GM18907 (cell line): ENCODE measurements at regions not wholly inside any gene's neighbourhood (a gene's known extent, or its start where the extent isn't known, plus 50 kb on each side); places are given as distances from the start of the nearest gene placed in this dataset.
"Not testable (repeated sequence)": the region's sequence is repeated elsewhere in the genome, so short reads cannot be mapped to it uniquely, and the experiment has no call there.

ENCODE experiments used
- ATAC-seq: cut with Tn5 transposase; IDR thresholded peaks from one replicate; pipeline ENCODE4 v1.9.1; 2021; ENCODE audit warnings: mild to moderate bottlenecking, moderate library complexity; ENCODE audit not compliant: unreplicated experiment

DNA sequence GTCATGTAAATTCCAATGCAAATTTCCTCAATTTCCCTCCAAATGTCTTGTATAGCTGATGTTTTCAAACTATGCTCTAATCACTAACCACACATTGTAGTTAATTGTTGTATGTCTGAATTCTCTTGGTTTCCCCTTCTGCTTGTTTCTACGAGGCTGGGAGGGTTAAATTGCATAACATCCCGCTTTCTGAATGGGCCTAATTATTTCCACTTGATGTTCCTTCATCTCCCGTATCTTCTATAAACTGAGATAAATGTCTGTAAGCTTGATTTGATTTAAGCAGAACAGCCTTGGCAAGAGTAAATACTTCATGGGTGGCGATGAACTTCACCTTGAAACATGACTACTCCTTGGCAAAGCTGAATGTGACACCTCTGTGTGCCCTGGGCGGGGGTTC, 72.2 kb downstream of the SERINC2 start:
- no peak for ATAC-seq

DNA sequence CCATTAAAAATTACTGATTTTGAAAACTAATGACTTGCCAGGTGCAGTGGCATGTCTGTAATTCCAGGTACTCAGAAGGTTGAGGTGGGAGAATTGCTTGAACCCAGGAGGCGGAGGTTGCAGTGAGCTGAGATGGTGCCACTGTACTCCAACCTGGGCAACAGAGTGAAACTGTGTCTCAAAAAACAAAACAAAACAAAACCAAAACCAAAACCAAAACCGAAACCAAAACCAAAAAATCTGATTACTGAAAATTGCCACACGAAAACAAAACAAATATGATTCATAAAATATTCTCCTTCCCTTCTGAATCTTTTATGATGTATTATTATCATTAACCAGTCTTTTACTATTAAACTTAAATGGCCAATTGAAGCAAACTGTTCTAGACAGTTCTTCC, 74.1 kb downstream of the SERINC2 start:
- ATAC-seq = no peak

DNA sequence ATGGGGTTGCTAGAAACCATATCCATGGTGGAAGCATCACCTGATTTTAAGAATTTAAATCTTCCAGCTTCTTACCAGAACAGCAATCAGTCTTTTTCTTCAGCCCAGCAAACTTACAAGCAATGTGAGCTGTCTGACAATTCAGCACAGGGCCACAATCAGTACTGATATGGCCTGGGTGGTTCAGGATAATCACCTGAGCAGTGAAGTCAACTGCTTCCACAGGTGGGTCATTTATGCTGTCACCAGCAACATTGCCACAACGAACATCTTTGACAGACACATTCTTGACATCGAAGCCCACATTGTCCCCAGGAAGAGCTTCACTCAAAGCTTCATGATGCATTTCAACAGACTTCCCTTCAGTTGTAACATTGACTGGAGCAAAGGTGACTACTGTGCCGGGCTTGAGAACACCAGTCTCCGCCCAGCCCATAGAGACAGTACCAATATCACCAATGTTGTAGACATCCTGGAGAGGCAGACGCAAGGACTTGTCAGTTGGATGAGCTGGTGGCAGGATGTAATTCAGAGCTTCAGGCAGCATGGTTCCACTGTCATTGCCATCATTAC, 74.8 kb downstream of the SERINC2 start:
- ATAC-seq = no peak

DNA sequence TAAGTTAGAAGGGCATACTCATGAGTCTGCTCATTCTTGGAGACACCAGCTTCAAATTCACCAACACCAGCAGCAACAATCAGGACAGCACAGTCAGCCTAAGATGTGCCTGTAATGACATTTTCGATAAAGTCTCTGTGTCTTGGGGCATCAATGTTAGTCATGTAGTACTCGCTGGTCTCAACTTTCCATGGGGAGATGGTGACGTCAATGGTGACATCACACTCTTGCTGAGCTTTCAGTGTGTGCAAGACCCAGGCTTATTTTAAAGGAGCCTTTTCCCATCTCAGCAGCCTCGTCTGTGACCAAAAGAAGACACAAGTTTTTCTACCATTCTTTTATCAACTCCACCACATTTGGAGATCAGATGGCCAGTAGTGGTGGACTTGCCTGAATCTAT, 75.5 kb downstream of the SERINC2 start:
- no peak for ATAC-seq

DNA sequence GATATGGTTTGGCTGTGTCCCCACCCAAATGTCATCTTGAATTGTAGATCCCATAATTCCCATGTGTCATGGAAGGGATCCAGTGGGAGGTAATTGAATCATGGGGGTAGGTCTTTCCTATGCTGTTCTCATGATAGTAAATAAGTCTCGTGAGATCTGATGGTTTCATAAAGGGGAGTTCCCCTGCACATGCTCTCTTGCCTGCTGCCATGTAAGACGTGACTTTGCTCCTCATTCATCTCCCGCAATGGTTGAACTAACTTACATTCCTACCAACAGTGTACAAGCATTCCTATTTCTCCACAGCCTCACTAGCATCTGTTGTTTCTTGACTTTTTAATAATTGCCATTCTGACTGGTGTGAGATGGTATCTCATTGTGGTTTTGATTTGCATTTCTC, 76.6 kb downstream of the SERINC2 start:
- ATAC-seq = not testable (repeated sequence)

DNA sequence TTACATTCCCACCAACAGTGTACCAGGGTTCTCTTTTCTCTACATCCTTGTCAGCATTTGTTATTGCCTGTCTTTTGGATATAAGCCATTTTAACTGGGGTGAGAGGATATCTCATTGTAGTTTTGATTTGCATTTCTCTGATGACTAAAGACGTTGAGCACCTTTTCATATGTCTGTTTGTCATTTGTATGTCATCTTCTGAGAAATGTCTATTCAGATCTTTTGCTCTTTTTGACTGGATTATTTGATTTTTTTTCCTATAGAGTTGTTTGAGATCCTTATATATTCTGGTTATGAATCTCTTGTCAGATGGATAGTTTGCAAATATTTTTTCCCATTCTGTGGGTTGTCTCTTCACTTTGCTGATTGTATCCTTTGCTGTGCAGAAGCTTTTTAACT, 77.6 kb downstream of the SERINC2 start:
- ATAC-seq = not testable (repeated sequence)

DNA sequence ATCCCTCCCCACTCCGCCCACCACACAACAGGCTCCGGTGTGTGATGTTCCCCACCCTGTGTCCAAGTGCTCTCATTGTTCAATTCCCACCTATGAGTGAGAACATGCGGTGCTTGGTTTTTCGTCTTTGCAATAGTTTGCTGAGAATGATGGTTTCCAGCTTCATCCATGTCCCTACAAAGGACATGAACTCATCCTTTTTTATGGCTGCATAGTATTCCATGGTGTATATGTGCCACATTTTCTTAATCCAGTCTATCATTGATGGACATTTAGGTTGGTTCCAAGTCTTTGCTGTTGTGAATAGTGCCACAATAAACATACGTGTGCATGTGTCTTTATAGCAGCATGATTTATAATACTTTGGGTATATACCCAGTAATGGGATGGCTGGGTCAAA, 81.0 kb upstream of the TINAGL1 start:
- not testable (repeated sequence) for ATAC-seq

DNA sequence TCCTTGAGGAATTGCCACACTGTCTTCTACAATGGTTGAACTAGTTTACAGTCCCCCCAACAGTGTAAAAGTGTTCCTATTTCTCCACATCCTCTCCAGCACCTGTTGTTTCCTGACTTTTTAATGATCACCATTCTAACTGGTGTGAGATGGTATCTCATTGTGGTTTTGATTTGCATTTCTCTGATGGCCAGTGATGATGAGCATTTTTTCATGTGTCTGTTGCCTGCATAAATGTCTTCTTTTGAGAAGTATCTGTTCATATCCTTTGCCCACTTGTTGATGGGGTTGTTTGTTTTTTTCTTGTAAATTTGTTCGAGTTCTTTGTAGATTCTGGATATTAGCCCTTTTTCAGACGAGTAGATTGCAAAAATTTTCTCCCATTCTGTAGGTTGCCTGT, 80.5 kb upstream of the TINAGL1 start:
- not testable (repeated sequence) for ATAC-seq

DNA sequence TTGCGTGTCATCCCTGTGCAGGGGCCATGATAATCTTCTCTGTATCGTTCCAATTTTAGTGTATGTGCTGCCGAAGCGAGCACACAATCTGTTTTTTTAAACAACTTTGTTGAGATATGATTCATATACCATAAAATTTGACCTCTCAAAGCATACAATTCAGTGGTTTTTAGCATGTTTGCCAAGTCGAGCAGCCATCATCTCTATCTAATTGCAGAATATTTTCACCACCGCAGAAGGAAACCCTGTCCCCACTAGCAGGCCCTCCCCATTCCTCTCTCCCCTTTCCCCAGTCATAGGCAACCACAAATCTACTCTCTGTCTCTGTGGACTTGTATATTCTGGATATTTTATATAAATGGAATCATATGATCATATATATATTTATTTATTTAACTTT, 78.7 kb upstream of the TINAGL1 start:
- no peak for ATAC-seq

DNA sequence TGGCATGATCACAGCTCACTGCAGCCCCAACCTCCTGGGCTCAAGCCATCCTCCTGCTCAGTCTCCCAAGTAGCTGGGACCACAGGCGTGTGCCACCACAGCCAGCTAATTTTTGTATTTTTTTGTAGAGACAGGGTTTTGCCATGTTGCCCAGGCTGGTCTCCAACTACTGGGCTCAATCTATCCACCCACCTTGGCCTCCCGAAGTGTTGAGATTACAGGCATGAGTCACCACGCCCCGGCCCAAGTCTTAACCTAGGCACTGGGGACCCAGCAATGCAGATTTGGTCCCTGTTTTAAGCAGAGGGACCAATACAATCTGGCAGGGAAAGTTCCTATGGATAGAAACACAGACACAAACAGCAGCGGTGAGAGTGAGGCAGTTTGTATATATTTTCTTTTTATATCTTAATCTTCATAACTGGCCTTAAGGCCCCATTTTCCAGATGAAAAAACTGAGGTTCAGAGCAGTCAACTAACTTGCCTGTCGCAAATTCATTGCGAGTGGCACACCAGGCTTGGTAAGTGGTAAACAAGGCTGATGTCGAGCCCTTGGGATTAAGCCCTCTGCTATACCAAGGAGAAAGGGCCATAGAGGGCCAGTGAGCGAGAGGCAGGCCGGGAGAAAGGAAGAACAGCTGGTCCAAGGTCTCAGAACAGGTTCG, 77.8 kb upstream of the TINAGL1 start:
- no peak for ATAC-seq

DNA sequence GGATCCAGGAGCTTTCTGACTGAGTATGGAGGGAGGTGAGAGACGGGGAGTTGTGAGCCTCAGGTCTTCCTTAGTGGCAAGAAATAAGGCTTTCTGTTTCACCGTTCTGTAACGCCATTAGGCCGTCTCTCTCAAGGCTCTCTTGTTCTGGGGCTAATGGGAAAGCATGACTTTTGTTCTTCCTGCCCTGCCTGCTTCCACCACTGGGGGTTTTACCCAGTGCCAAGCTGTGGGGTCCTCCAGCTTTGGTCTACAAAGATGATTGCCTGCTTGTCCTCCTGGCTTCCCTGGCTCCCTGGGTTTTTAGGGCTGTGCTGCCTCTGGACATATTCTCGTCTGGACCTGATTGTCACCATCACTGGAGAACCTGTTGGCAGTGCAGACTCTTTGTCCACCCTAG, 74.8 kb upstream of the TINAGL1 start:
- no peak for ATAC-seq

DNA sequence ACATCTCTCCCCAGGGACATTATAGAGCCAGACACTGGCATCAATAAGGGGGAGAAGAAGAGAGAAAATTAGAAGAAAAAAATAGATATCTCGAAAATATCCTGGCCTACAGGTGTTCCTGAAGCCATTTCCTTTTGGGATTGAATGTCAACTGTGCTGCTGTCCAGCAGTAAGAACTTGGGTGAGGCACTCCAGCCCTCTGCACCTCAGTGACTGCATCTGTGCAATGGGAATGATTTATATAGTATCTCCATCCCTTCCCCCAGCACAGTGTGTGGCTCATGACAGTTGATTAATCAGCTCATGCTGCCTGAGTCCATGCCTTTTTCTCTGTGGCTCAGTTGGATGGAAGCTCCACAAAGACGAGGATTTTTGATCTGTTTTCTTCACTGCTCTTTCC, 74.1 kb upstream of the TINAGL1 start:
- ATAC-seq = no peak

DNA sequence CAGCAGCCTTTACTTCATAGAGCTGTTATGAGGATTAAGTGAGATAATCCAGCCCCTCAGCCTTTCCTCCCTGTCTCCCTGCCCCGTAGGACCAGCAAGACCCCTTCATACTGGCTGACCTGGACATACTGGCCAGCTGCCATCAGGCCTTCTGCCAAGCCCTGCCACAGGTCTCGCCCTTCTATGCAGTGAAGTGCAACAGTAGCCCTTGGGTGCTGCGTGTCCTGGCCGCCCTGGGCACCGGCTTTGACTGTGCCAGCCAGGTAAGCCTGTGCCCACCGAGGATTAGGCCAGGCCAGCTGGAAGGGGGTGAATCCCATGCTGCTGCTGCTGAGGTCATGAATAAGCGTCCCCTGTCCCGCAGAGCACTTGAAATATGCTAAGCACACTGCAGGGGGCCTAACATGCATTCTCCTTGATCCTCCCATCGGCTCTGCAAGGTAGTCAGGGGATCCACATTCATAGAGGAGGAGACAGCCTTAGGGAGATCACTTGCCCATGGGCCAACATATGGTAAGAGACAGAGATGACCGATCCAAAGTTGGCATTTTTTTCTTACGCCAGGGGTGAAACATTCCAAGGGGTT, 73.3 kb upstream of the TINAGL1 start:
- no peak for ATAC-seq

DNA sequence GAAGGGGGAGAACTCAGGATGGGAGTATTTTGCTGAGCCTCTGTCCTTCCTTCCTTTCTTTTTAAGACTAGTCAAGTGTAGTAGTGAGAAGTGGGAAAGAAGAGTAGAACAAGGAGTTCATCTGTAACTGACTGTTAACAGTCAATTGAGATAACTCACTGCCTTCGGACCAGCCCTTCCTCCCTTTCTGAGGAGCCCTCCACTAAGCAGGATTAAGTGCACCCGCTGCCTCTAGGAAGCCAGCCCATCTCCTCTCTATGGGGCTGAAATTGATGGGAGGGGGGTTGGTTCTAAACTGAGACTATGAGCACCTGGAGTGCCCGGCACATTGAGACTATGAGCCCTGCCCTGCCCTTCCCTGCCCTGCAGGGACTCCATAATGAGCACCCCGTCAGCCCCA, 72.7 kb upstream of the TINAGL1 start:
- no peak for ATAC-seq

DNA sequence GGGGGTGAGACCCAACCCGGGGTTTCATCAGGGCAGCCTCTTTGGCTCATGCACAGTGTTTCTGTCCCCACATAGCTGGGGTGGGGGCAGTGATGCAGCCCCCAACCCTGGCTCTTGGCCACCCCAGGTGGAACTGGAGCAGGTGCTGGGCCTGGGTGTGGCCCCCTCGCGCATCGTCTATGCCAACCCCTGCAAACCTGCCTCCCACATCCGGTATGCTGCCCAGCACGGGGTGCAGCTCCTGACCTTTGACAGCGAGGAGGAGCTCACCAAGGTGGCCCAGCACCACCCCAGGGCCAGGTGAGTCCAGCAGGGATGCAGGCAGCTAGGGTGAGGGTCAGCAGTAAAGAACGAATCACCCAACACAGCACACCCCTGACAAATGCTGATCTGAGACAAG, 72.3 kb upstream of the TINAGL1 start:
- no peak for ATAC-seq

DNA sequence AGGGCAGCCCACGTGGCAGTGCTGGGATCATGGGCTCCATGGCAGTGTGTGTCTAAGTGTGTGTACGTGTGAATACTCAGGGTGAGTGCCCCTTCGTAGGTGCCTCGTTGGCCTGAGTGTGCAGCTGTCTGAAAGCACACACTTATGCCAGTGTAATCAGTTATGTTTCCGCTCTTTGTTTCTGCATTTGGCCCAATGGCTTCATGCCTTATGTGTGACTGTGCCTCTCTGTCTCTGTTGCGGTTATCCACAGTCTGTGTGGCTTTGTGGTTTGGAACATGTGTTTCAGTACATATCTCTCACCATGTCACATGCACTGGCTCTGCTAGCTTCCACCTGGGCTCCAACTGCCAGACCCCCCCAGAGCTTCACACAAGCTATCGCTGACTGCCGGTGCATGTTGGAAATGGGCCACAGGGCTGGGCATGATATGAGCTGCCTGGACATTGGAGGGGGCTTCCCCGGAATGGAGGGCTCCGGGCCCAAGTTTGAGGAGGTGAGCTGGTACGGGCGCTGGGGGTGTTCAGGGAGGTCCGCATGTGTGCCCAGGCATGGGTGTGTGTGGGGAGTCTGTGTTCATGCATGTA, 70.3 kb upstream of the TINAGL1 start:
- ATAC-seq = peak; percentile 66

DNA sequence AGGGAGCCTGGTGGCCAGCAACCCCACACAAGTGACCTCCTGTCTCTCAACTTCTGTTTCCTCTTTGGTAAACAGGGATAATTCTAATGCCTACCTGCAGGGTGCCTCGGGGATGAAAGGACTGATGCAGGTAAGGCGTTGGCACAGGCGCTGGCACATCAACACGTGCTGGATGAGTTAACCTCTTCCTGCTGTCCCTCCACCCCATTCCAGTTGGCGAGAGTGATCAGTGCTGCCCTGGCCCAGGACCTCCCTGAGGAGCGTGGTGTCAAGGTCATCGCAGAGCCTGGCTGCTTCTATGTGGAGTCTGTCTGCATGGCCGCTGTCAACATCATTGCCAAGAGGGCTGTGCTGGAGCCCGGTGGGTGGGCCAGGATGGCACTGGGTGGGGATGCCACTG, 69.1 kb upstream of the TINAGL1 start:
- ATAC-seq = no peak

DNA sequence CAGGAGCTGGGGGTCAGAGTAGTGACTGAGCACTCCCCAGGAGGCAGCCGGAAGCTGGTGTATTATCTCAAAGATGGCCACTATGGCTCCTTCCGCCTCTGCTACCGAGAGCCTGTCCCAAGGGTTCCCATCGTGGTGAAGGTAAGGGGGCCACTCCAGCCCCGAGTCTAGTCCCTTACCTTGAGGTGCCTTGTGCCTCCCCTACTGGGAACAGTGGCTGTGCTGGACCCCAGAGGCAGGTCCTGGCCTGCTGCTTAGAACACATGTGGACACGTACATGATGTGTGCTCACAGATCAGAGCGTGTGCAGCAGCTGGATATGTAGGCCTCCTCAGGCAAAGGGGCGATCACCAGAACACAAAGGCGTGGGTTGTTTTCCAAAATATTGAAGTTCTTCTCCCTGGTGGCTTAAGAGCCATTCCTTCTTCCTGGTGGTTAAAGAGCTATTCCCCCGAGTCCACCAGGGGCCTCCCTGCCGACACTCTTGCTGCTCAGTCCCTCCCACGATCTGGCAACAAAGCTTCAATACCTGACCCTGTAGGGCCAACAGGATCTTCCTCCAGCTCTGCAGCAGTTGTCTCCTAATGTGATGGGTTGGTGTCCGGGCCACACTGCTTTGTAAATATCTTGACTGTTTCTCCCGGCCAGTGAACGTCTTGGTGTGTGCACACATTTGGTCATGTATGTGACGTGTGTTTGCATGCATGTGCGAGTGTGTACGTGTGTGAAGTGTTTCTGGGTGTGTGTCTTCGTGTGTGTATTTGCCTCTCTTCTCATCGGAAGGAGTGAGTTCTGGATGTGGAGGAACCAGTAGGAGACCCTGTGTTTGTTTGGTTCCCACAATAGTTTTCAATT, 68.4 kb upstream of the TINAGL1 start:
- ATAC-seq = no peak

DNA sequence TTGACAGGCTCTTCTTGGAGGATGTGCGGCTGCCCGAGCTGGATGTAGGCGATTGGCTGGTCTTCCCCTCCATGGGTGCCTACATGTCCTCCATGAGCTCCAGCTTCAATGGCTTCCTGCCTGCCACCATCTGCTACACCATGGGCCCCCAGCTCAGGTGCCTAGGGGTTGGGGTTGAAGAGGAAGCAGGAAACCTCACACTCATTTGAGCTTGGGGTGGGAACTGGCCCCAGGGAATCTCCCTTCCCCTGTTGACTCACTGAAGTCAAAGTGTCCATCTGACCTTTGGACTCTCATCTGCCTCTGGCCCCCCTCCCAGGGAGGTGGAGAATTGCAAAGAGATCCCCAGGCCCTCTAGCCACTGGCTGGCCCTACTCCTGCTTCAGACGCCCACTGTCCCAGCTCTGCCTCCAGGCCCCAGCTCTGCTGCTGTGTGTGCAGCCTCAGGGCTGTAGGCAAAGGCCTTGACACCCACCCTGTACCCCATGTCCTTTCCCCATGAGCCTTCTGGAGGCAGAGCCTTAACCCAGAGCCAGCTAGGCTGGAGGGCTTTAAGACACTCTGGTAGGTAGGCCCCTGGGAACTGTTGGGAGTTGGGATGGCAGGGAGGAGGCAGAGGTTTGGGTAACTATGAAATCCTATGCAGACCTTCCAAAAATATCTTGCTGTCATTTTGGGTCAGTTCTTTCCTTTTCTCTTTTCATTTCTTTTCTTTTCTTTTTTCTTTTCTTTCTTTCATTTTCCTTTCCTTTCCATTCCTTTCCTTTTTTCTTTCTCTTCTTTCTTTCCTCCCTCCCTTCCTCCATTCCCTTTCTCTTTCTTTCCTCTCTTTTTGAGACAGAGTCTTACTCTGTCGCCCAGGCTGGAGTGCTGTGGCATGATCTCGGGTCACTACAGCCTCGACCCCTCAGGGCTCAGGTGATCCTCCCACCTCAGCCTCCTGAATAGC, 66.9 kb upstream of the TINAGL1 start:
- ATAC-seq = peak; percentile 55

DNA sequence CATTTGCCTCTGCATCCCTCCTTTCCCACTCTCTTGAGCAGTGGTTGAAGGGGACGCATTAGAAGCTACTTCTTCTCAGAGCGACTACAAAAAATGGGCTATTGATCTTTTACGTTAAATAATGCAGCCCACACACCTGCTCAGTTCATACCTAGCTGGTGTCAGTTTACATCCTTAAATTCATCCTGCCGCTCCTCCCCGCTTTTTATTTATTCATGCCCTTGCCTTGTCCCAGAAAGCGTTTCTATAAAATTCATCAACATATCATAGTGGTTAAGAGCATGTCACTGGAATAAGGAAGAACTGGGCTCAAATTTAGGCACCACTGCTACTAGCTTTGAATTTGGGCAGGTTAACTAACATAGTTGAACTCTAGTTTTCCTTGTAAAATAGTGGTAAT, 66.0 kb upstream of the TINAGL1 start:
- no peak for ATAC-seq
